Sigmoid colon (tissue), 4 donors: ENCODE measurements at regions not wholly inside any gene's neighbourhood (a gene's known extent, or its start where the extent isn't known, plus 50 kb on each side); places are given as distances from the start of the nearest gene placed in this dataset.

Source experiments
- EP300 ChIP-seq, 4 donors: sonication (generic); formaldehyde crosslinking; IDR thresholded peaks; one replicate each; pipeline ENCODE4 v1.6.1; 2017; ENCODE audit warnings: antibody characterized with exemption in 4 of 4
- POLR2AphosphoS5 ChIP-seq, 4 donors: sonication (generic); formaldehyde crosslinking; IDR thresholded peaks; one replicate each; pipeline ENCODE4 v1.6.1; 2017; ENCODE audit warnings: antibody characterized with exemption in 4 of 4
- TF ChIP-seq, protein P1 (sequence below), 4 experiments: fragments of 450-650 bp in 3 of 4; fragments of 200-600 bp in 1 of 4; IDR thresholded peaks; one replicate each; pipeline ENCODE4 v1.5.1; 2016 to 2019; ENCODE audit warnings: antibody characterized with exemption in 4 of 4, mild to moderate bottlenecking in 3 of 4, moderate library complexity in 2 of 4

DNA sequence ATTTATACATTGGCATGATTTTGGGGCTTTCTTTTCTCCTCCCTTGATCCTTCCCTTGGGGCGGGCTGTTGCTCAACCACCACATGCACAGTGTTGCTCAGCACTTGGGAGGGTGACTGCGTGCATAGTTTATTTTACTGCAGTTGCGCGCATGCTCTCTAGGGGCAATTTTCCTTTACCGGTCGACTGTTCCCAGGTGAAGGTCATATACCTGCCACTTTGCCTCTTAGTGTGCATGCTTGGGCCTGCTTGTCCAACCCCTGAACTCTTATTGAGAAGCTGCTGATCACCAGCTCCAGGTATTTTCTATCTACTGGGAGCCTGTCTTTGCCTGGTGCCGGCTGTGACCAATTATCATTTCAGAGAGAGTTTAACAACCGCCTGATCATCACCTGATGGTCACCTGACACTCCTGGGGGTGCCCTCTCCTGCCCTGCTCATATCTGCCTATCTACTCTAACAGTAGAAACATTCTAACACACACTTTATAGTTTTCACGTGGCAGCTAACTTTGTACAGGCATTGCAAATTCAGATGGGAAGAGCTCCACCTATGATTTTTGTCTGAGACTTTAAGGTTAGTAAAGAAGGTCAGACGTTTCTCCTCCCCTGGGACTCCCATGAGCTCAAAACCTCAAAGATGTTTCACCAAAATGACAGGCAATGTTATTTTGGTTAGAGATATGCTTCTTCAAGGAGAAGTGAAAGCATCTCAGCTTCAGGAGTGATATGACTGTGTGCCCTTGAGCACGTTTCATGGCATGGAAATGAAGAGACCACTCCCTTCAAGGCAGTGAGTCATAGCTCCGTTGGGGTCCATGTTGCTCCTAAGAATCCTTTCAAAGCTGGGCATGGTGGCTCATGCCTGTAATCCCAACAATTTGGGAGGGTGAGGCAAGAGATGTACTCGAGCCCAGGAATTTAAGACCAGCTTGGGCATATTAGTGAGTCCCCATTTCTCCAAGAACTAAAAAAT, 227.5 kb upstream of the MYLIP start:
- TF ChIP-seq, protein P1, sequence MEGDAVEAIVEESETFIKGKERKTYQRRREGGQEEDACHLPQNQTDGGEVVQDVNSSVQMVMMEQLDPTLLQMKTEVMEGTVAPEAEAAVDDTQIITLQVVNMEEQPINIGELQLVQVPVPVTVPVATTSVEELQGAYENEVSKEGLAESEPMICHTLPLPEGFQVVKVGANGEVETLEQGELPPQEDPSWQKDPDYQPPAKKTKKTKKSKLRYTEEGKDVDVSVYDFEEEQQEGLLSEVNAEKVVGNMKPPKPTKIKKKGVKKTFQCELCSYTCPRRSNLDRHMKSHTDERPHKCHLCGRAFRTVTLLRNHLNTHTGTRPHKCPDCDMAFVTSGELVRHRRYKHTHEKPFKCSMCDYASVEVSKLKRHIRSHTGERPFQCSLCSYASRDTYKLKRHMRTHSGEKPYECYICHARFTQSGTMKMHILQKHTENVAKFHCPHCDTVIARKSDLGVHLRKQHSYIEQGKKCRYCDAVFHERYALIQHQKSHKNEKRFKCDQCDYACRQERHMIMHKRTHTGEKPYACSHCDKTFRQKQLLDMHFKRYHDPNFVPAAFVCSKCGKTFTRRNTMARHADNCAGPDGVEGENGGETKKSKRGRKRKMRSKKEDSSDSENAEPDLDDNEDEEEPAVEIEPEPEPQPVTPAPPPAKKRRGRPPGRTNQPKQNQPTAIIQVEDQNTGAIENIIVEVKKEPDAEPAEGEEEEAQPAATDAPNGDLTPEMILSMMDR (IDR thresholded peaks at IDR 0.05) = no peak
- TF ChIP-seq EP300 (IDR thresholded peaks at IDR 0.05) (no peak), POLR2AphosphoS5 (IDR thresholded peaks at IDR 0.05) (no peak)
